DMS114 treated with DMSO at 0.1 percent for 48 hours (cell line): ENCODE measurements at regions not wholly inside any gene's neighbourhood (a gene's known extent, or its start where the extent isn't known, plus 50 kb on each side); places are given as distances from the start of the nearest gene placed in this dataset.
A peak's percentile ranks its signal among the peaks of the same experiment; 100 is the strongest.
"Not testable (repeated sequence)": the region's sequence is repeated elsewhere in the genome, so short reads cannot be mapped to it uniquely, and the experiment has no call there.

Source experiments
- DNase-seq: peaks from one replicate; lab custom pipeline; 2025; ENCODE audit not compliant: unreplicated experiment; lab: John Stamatoyannopoulos, UW

- no peak for DNase-seq
Observed at GRCh38 chr6:10184371-10185227, 230.3 kb downstream of the TFAP2A start.

DNA sequence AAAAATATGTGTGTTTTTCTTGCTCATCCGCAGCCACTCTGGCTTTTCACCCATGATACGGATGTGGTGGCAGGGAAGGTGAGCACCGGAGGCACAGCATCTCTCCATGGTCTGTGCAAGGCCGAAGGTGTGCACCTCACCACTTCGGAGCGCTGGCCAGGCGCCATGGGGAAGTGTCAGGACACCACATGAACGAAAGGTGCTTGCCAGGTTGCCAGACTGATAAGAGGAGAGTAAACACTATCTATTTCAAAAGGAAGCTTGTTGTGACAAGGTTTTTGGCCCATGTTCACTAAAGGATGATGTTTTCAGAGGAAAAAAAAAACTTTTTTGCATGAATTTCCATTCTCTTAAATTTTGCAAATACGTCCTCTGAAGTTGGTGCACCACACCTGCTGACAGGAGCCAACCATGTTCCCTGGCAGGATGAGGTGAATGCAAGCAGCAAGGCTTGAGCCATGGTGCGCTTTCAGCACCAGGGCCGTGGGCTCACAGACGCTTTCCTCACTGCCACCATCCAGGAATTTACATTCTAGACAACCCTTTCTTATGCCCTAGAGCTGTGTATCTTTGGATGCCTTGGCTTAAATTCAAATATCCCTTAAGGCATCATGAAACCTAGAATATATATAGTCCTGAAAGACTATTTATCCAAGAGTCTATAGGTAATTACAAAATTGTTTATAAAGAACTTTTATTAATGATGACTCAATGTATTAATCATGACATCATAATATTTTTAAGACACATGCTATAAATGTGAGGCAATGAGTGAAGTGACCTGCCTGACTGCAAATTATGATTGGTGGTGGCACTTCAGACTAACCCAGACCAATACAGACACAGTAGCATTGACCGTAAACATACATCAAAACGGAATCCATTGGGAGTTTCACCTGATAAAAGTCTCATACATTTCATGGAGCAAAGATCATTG lies 234.5 kb downstream of the TFAP2A start:
- DNase-seq, result no peak

DNA sequence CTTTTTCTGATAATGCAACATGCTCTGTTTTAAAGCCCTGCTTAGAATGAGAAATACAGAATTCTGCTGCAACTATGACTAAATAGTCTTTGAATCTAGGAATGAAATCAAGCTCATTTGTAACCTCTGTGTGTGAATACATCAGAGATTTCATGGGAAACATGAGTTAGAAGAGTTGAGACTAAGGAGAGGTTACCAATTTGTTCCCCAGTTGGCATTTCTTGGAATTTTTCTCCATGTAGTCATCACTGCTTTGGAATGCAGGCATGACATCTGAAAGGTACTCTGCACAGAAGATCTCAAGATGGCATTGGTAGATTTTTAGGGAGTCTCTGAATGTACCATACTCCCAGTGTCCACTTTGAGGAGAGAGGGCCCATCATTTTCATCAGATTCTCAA lies 237.2 kb downstream of the TFAP2A start:
- DNase-seq, result no peak

- DNase-seq, result no peak
Observed at GRCh38 chr6:10175362-10175761, 239.5 kb downstream of the TFAP2A start.

GRCh38 chr6:10174761-10175160 lies 240.1 kb downstream of the TFAP2A start:
- DNase-seq, result no peak

DNA sequence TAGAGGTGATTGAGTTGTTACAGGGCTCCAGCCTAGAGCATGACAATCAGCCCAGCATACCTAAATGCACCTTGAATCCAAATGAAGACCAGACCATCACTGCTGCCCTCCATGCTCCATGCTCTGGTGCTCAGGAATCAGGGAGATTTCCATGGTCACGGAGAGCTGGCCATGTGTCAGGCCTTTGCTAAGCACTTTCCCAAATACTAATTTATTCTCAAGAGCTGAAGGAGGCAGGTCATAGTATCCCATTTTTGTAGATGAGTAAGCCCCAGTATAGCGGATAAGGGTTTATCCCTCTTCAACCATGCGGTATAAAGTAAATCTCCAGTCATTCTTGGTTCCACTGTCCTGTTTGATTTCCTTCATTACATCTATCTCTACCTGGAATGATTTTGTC lies 240.8 kb downstream of the TFAP2A start:
- no peak for DNase-seq

GRCh38 chr6:10171706-10172105 lies 243.2 kb downstream of the TFAP2A start:
- not testable (repeated sequence) for DNase-seq

DNA sequence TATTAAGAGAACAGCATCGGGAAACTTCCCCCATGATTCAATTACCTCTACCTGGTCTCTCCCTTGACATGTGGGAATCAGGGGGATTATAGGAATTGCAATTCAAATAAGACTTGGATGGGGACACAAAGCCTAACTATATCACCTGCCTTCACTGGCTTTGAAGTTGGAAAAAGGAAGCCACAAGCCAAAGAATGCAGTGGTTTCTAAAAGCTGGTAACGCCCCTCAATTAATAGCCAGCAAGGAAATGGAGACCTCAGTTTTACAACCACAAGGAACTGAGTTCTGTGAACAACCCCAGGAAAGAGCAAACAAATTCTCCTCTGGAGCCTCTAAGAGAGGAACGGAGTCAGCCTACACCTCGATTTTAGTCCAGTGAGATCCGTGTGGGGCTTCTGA lies 244.1 kb downstream of the TFAP2A start:
- no peak for DNase-seq

GRCh38 chr6:10166031-10166430 lies 248.8 kb downstream of the TFAP2A start:
- DNase-seq, result no peak

GRCh38 chr6:10163203-10163962 lies 251.5 kb downstream of the TFAP2A start:
- no peak for DNase-seq

- DNase-seq, result no peak
Observed at GRCh38 chr6:10156875-10157274, 258.0 kb downstream of the TFAP2A start.

GRCh38 chr6:10154251-10154650 lies 260.6 kb downstream of the TFAP2A start:
- no peak for DNase-seq

DNA sequence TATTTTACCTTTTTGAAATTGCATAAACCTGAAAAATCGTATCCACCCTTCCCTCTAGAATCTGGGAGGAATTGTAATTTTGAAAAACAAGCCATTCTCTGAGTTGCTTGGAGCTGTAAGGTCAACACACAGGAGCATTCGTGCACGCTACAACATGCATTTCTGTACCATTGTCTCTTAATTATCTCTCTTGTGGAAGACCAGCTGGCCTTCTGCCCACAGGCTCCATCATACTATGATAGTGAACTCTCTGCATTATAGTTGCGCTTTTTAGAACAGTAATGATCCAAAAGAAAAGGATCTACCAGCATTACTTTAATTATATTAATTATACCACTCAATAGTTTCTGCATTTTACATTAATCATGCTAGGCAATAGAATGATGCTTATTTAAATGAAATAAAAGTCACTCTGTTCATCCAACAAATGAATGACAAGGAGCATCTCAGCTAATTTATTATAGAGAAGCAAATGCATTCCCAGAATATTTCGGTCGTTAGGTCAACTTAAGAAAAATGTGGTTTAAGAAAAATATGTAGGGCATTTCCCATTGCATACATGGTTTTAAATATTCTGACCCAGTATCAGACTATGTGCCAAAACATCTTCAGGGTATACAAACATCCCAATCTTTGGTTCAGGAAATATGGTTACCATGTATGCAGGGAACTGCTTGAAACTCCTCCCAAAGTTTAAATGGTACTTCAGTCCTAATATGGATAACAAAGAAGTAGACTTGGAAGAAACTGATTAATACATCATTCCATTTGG lies 263.5 kb downstream of the TFAP2A start:
- DNase-seq, result no peak

- no peak for DNase-seq
Observed at GRCh38 chr6:10149603-10150002, 265.3 kb downstream of the TFAP2A start.

- peak; percentile 45 for DNase-seq
Observed at GRCh38 chr6:10146715-10147451, 268.0 kb downstream of the TFAP2A start.

DNA sequence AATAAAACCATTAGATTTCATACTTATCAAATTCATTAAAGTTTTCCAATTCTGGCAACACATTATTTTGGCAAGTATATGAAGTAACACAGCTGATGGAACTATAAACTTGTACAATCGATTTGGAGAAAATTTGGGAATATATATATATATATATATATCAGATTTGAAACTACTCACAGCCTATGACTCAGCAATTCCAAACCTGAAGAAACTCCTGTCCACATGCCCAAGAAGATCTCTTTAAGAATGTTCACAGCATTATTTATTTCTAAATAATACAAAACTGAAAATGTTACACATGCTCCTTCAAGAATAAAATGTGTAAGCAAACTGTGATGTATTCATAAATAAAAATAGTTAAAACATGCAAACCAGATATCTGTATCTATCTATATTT lies 270.1 kb downstream of the TFAP2A start:
- no peak for DNase-seq

GRCh38 chr6:10141746-10142443 lies 273.0 kb downstream of the TFAP2A start:
- no peak for DNase-seq

DNA sequence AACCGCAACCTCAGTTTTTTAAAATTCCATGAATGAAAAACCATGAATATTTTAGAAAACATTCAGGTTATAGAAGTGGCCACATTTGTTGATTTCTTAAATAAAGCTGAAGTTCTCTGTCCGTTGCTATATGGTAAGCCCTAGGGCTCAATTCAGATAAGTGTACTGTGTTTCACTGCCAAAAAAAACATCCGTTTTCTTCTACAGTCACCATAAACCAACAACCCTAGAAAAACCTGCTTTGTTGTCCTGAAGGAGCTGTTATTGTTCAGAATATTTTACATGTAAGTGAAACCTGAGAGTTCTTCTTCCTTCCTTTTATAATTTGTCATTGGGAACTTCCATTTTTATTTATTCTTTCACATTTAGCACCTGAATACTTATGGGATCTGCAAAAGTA lies 274.1 kb downstream of the TFAP2A start:
- DNase-seq, result no peak

DNA sequence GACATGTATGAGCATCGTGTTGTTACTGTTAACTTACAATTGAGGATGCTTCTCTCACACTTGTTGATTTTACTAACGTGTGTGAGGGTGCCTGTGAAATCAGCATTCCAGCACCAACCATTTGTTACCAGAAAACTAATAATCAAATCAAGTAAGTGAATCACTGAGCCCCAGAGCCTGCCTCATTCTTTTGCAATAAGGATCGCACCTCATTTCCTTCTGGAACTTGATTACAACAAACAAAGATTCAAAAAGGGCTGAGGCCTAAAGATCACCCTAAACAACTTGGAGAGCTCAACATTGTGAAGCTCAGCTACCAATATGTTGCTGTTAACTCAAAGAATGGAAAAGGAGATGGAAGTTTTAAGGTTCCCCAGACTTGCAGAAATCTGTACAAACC lies 274.7 kb downstream of the TFAP2A start:
- no peak for DNase-seq
